ENCODE measurements at regions not wholly inside any gene's neighbourhood (a gene's known extent, or its start where the extent isn't known, plus 50 kb on each side); places are given as distances from the start of the nearest gene placed in this dataset.

GRCh38 chr5:133838286-133838685 lies 130.1 kb downstream of the C5orf15 start:
- ChIA-PET CTCF (no interaction called here), POLR2A (ENCODE audit: unreplicated experiment) (no interaction called here)
- BruUV-seq (replicated peaks): no TSS peak
- H4K20me1 ChIP-seq (ENCODE audit: low read length): no peaks in the 10 kb centered on the region
- no peaks in the 10 kb centered on the region for H3K4me1 ChIP-seq (ENCODE audit: insufficient read depth, low read length)
- no peaks in the 10 kb centered on the region for H3K36me3 ChIP-seq (ENCODE audit: low read depth, low read length)
- no peak overlapping the region for H3K9ac ChIP-seq (ENCODE audit: low read length)
- H2AFZ ChIP-seq (ENCODE audit: low read length): no peak overlapping the region
- H3K4me3 ChIP-seq (ENCODE audit: low read length): no peak overlapping the region
- no peak for ATAC-seq
- no peaks in the 10 kb centered on the region for H3F3A ChIP-seq (ENCODE audit: low read length, unreplicated experiment)
- H3K27me3 ChIP-seq (ENCODE audit: low read length): no peaks in the 10 kb centered on the region
- intact Hi-C loops (cut with micrococcal nuclease): no loop called here
- no peaks in the 10 kb centered on the region for H3K9me3 ChIP-seq (ENCODE audit: low read length)
- no peak overlapping the region for H3K4me2 ChIP-seq (ENCODE audit: low read length)
- no peak overlapping the region for H3K27ac ChIP-seq (ENCODE audit: low read length)
- no peaks in the 10 kb centered on the region for H3K79me2 ChIP-seq (ENCODE audit: low read length)
- TF ChIP-seq, protein P1, sequence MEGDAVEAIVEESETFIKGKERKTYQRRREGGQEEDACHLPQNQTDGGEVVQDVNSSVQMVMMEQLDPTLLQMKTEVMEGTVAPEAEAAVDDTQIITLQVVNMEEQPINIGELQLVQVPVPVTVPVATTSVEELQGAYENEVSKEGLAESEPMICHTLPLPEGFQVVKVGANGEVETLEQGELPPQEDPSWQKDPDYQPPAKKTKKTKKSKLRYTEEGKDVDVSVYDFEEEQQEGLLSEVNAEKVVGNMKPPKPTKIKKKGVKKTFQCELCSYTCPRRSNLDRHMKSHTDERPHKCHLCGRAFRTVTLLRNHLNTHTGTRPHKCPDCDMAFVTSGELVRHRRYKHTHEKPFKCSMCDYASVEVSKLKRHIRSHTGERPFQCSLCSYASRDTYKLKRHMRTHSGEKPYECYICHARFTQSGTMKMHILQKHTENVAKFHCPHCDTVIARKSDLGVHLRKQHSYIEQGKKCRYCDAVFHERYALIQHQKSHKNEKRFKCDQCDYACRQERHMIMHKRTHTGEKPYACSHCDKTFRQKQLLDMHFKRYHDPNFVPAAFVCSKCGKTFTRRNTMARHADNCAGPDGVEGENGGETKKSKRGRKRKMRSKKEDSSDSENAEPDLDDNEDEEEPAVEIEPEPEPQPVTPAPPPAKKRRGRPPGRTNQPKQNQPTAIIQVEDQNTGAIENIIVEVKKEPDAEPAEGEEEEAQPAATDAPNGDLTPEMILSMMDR (conservative IDR thresholded peaks at IDR 0.05; ENCODE audit: low read depth, low read length): no peak
- TF ChIP-seq EZH2 (IDR thresholded peaks at IDR 0.05; ENCODE audit: low read length, unreplicated experiment): no peak
- no peak for TF ChIP-seq EZH2phosphoT487 (IDR thresholded peaks at IDR 0.05; ENCODE audit: borderline replicate concordance, low read length)
- DNase-seq: no peak
- H3K9me2 ChIP-seq (replicated peaks; ENCODE audit: low read length): no peaks in the 10 kb centered on the region

GRCh38 chr5:133831491-133832224 lies 136.8 kb downstream of the C5orf15 start:
- CTCF ChIA-PET: no interaction called here
- Histone ChIP-seq H3F3A (ENCODE audit: low read length, unreplicated experiment) (no peaks in the 10 kb centered on the region), H3K79me2 (ENCODE audit: low read length) (no peaks in the 10 kb centered on the region), H3K4me1 (ENCODE audit: insufficient read depth, low read length) (peaks cover 18% of the 10 kb centered on the region), H3K27me3 (ENCODE audit: low read length) (no peaks in the 10 kb centered on the region), H3K4me2 (ENCODE audit: low read length) (peak overlapping the region; percentile 50), H3K36me3 (ENCODE audit: low read depth, low read length) (no peaks in the 10 kb centered on the region), H3K27ac (ENCODE audit: low read length) (peak overlapping the region; percentile 53), H3K9me2 (replicated peaks; ENCODE audit: low read length) (no peaks in the 10 kb centered on the region), H3K9me3 (ENCODE audit: low read length) (no peaks in the 10 kb centered on the region), H2AFZ (ENCODE audit: low read length) (peak overlapping the region; percentile 58), H3K4me3 (ENCODE audit: low read length) (no peak overlapping the region), H4K20me1 (ENCODE audit: low read length) (no peaks in the 10 kb centered on the region), H3K9ac (ENCODE audit: low read length) (no peak overlapping the region)
- BruUV-seq (replicated peaks): no TSS peak
- POLR2A ChIA-PET (ENCODE audit: unreplicated experiment): no interaction called here
- peak; percentile 82 for ATAC-seq
- DNase-seq: peak; percentile 57
- intact Hi-C loops (cut with micrococcal nuclease): no loop called here
- TF ChIP-seq, protein P1 (conservative IDR thresholded peaks at IDR 0.05; ENCODE audit: low read depth, low read length): no peak
- no peak for TF ChIP-seq EZH2phosphoT487 (IDR thresholded peaks at IDR 0.05; ENCODE audit: borderline replicate concordance, low read length)
- no peak for TF ChIP-seq EZH2 (IDR thresholded peaks at IDR 0.05; ENCODE audit: low read length, unreplicated experiment)

DNA sequence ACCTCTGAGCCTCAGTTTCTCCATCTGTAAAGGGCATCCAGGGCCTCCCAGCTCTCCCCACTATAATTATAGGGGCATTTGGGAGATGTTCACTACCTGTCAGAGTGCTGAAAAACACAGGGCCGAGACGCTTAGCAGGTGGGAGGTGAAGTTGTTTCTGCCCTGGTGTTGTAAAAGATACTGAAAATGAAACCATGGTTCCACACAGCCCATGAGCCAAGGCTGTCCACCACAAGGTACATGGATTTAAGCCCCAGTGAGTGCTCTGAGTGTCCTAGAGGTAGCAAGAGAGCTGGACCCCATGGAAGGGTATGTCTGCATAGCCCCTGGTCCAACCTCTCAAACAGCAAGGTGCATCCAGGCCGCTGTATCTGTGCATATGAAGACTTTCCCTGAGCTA lies 137.5 kb downstream of the C5orf15 start:
- TF ChIP-seq EZH2phosphoT487 (IDR thresholded peaks at IDR 0.05; ENCODE audit: borderline replicate concordance, low read length) (no peak), EZH2 (IDR thresholded peaks at IDR 0.05; ENCODE audit: low read length, unreplicated experiment) (no peak)
- TF ChIP-seq, protein P1 (conservative IDR thresholded peaks at IDR 0.05; ENCODE audit: low read depth, low read length): no peak
- Histone ChIP-seq H3F3A (ENCODE audit: low read length, unreplicated experiment) (no peaks in the 10 kb centered on the region), H3K4me3 (ENCODE audit: low read length) (no peak overlapping the region), H3K4me1 (ENCODE audit: insufficient read depth, low read length) (peaks cover 18% of the 10 kb centered on the region), H3K4me2 (ENCODE audit: low read length) (no peak overlapping the region), H3K79me2 (ENCODE audit: low read length) (no peaks in the 10 kb centered on the region), H2AFZ (ENCODE audit: low read length) (no peak overlapping the region), H3K27me3 (ENCODE audit: low read length) (no peaks in the 10 kb centered on the region), H3K36me3 (ENCODE audit: low read depth, low read length) (no peaks in the 10 kb centered on the region), H3K9ac (ENCODE audit: low read length) (no peak overlapping the region), H4K20me1 (ENCODE audit: low read length) (no peaks in the 10 kb centered on the region), H3K27ac (ENCODE audit: low read length) (peak overlapping the region; percentile 53; the same call in 1 of the 2 replicates), H3K9me2 (replicated peaks; ENCODE audit: low read length) (no peaks in the 10 kb centered on the region), H3K9me3 (ENCODE audit: low read length) (no peaks in the 10 kb centered on the region)
- no TSS peak for BruUV-seq (replicated peaks)
- ChIA-PET CTCF (no interaction called here), POLR2A (ENCODE audit: unreplicated experiment) (no interaction called here)
- intact Hi-C loops (cut with micrococcal nuclease): no loop called here
- DNase-seq (no peak), ATAC-seq (peak; percentile 18; the same call in 1 of the 2 replicates)

All from PC-3 (cell line).